B cell (primary cell): ENCODE measurements at regions not wholly inside any gene's neighbourhood (a gene's known extent, or its start where the extent isn't known, plus 50 kb on each side); places are given as distances from the start of the nearest gene placed in this dataset.

ENCODE experiments used
- ATAC-seq: fragments of 200-7000 bp; cut with Tn5 transposase; one replicate; pipeline ENCODE4 v1.10.0; 2021; ENCODE audit warnings: low read depth, mild to moderate bottlenecking, moderate number of reproducible peaks, moderate library complexity
- CTCF ChIA-PET: fragments of 350-600 bp; sonication (Branson Sonifier 250); formaldehyde crosslinking; loops from one replicate; lab custom pipeline; 2021; ENCODE audit warnings: antibody characterized with exemption, inconsistent platforms; lab: Charles Lee
- POLR2A ChIA-PET: fragments of 350-600 bp; sonication (Branson Sonifier 250); formaldehyde crosslinking; loops from one replicate; lab custom pipeline; 2021; ENCODE audit warnings: antibody characterized with exemption; lab: Charles Lee
- DNase-seq: peaks from one replicate; pipeline ENCODE4 v3.0.0; 2013
- H2AFZ ChIP-seq: 2 replicates; pipeline ENCODE4 v1.6.1; 2012; ENCODE audit warnings: mild to moderate bottlenecking, low read depth, low read length; ENCODE audit not compliant: insufficient read depth, poor library complexity, severe bottlenecking
- H3K27ac ChIP-seq, 2 donors: 1 replicate in 1 of 2; 2 replicates in 1 of 2; pipeline ENCODE4 v1.5.1; 2012 to 2013; ENCODE audit warnings: low read length in 2 of 2, mild to moderate bottlenecking in 2 of 2, moderate library complexity in 1 of 2
- H3K27me3 ChIP-seq, 4 experiments: fragments of 200-600 bp in 1 of 4; sonication (generic) in 1 of 4; replicated peaks in 1 of 4; 1 replicate in 2 of 4; 2 replicates in 2 of 4; pipeline versions ENCODE4 v1.6.1 to v1.7.0; 2013 to 2016; ENCODE audit warnings: low read length in 3 of 4, mild to moderate bottlenecking in 2 of 4, mixed read lengths in 1 of 4, moderate library complexity in 1 of 4; ENCODE audit not compliant: insufficient read depth in 4 of 4, control insufficient read depth in 3 of 4; ENCODE audit errors: control extremely low read depth in 1 of 4
- H3K36me3 ChIP-seq, 2 experiments: replicated peaks in 1 of 2; 1 replicate in 1 of 2; 2 replicates in 1 of 2; pipeline versions ENCODE4 v1.6.1 to v1.7.1; 2013; ENCODE audit warnings: low read length in 1 of 2; ENCODE audit not compliant: insufficient read depth in 2 of 2, control insufficient read depth in 1 of 2; ENCODE audit errors: control extremely low read depth in 1 of 2, extremely low read depth in 1 of 2
- H3K4me1 ChIP-seq, 2 donors: fragments of 200-600 bp in 1 of 2; sonication (generic) in 1 of 2; 1 replicate in 1 of 2; 2 replicates in 1 of 2; pipeline versions ENCODE4 v1.5.1 to v1.6.1; 2013 to 2017; ENCODE audit warnings: low read length in 2 of 2; ENCODE audit not compliant: control insufficient read depth in 2 of 2, insufficient read depth in 2 of 2
- H3K4me2 ChIP-seq: replicated peaks from 2 replicates; pipeline ENCODE3; 2012; ENCODE audit warnings: mild to moderate bottlenecking, low read depth, low read length; ENCODE audit not compliant: poor library complexity, severe bottlenecking
- H3K4me3 ChIP-seq, 5 experiments: fragments of 200-600 bp in 1 of 5; sonication (generic) in 1 of 5; 1 replicate in 3 of 5; 2 replicates in 2 of 5; pipeline versions ENCODE4 v1.5.1 to v1.7.0; 2011 to 2016; ENCODE audit warnings: low read length in 4 of 5, mild to moderate bottlenecking in 4 of 5, low read depth in 2 of 5, control low read depth in 1 of 5, moderate library complexity in 1 of 5; ENCODE audit not compliant: insufficient read depth in 1 of 5; ENCODE audit errors: control extremely low read depth in 1 of 5, extremely low read depth in 1 of 5
- H3K79me2 ChIP-seq: fragments of 200-600 bp; sonication (generic); one replicate; pipeline ENCODE4 v1.6.0; 2016; ENCODE audit warnings: low read length; ENCODE audit not compliant: control insufficient read depth, insufficient read depth
- H3K9ac ChIP-seq: fragments of 200-600 bp; sonication (generic); 2 replicates; pipeline ENCODE4 v1.6.1; 2017; ENCODE audit warnings: mild to moderate bottlenecking, low read length, moderate library complexity
- H3K9me3 ChIP-seq, 3 donors: one replicate each; pipeline versions ENCODE4 v1.6.1 to v1.7.1; 2013; ENCODE audit warnings: low read length in 2 of 3; ENCODE audit not compliant: control insufficient read depth in 2 of 3, insufficient read depth in 1 of 3; ENCODE audit errors: control extremely low read depth in 1 of 3
- H4K20me1 ChIP-seq: 2 replicates; pipeline ENCODE4 v1.6.0; 2012; ENCODE audit warnings: mild to moderate bottlenecking, low read length; ENCODE audit not compliant: insufficient read depth, control insufficient read depth, poor library complexity, severe bottlenecking
- H3K27ac Mint-ChIP-seq: one replicate; pipeline ENCODE4 v1.8.0; 2021; ENCODE audit warnings: mixed read lengths
- H3K27me3 Mint-ChIP-seq: one replicate; pipeline ENCODE4 v1.8.0; 2021; ENCODE audit warnings: mixed read lengths
- H3K4me1 Mint-ChIP-seq: one replicate; pipeline ENCODE4 v1.8.0; 2021; ENCODE audit warnings: mixed read lengths
- H3K4me3 Mint-ChIP-seq: one replicate; pipeline ENCODE4 v1.8.0; 2021; ENCODE audit warnings: mixed read lengths
- H3K9me3 Mint-ChIP-seq: one replicate; pipeline ENCODE4 v1.8.0; 2022; ENCODE audit warnings: mixed read lengths; ENCODE audit not compliant: insufficient read depth
- EZH2 ChIP-seq: IDR thresholded peaks from 2 replicates; pipeline ENCODE4 v1.6.1; 2012; ENCODE audit warnings: borderline replicate concordance, low read depth, mild to moderate bottlenecking, moderate library complexity, low read length; ENCODE audit not compliant: insufficient read depth, poor library complexity, severe bottlenecking
- WGBS: methylation state at CpG from one replicate; pipeline ENCODE4 v1.1.5; 2013; ENCODE audit warnings: missing lambda C conversion rate; ENCODE audit not compliant: insufficient coverage; 5-methylcytosine and 5-hydroxymethylcytosine counted together
- intact Hi-C: fragments of 100-400 bp; cut with micrococcal nuclease; formaldehyde crosslinking; loops from one replicate; pipeline ENCODE4 v1.10.0; 2022
- TF ChIP-seq, protein P1 (sequence below): fragments of 200-600 bp; IDR thresholded peaks from one replicate; pipeline ENCODE4 v1.8.0; 2022; ENCODE audit warnings: antibody characterized with exemption, mild to moderate bottlenecking

DNA sequence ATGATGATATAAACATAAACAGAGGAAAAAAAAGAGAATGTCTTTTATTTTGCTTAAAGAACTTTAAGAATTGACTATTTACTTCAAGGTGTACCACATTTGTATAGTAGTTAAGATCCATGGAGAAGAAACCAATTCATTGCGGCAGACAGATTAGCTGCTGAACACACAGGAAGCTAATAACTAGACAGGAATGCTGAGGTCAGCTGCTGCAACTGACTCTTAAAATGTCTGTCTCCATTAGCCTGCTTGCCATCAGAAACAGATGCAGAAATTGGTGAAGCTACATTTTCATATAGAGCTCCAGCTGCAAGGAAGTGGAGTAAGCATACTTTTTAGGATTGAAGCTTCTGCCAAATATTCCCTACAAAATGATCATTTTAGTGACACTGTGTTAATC, 939.5 kb downstream of the EPHA7 start:
- Mint-ChIP-seq H3K4me1 (no peaks in the 10 kb centered on the region), H3K27me3 (no peaks in the 10 kb centered on the region), H3K9me3 (peaks cover 4% of the 10 kb centered on the region), H3K27ac (no peak overlapping the region), H3K4me3 (no peak overlapping the region)
- Histone ChIP-seq H3K27me3 (no peaks in the 10 kb centered on the region), H2AFZ (no peak overlapping the region), H3K27ac (no peak overlapping the region), H4K20me1 (no peaks in the 10 kb centered on the region), H3K36me3 (no peaks in the 10 kb centered on the region), H3K9ac (no peak overlapping the region), H3K79me2 (no peaks in the 10 kb centered on the region), H3K9me3 (no peaks in the 10 kb centered on the region), H3K4me2 (no peak overlapping the region), H3K4me3 (no peak overlapping the region), H3K4me1 (no peaks in the 10 kb centered on the region)
- ATAC-seq: no peak
- intact Hi-C loops: no loop called here
- WGBS: no CpG with 5 or more reads among the region's 1 CpG
- TF ChIP-seq, protein P1, sequence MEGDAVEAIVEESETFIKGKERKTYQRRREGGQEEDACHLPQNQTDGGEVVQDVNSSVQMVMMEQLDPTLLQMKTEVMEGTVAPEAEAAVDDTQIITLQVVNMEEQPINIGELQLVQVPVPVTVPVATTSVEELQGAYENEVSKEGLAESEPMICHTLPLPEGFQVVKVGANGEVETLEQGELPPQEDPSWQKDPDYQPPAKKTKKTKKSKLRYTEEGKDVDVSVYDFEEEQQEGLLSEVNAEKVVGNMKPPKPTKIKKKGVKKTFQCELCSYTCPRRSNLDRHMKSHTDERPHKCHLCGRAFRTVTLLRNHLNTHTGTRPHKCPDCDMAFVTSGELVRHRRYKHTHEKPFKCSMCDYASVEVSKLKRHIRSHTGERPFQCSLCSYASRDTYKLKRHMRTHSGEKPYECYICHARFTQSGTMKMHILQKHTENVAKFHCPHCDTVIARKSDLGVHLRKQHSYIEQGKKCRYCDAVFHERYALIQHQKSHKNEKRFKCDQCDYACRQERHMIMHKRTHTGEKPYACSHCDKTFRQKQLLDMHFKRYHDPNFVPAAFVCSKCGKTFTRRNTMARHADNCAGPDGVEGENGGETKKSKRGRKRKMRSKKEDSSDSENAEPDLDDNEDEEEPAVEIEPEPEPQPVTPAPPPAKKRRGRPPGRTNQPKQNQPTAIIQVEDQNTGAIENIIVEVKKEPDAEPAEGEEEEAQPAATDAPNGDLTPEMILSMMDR: no peak
- TF ChIP-seq EZH2: no peak
- ChIA-PET CTCF (no interaction called here), POLR2A (no interaction called here)
- DNase-seq: no peak

DNA sequence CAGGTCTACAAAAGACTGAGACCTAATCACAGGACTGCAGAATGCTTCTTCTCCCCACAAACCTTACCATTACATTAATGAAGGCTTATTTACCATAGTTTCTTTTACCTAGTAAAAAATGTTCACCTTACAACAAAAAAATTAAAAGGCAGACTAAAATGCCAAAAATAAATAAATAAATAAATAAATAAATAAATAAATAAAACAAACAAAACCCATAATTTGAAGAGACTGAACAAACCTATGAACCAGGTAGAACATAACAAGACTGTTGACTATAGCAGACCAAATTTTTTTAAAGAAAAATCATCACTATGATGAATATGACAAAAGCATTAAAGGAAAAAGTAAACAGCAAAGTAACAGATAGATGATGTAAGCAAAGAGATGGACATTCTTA, 946.3 kb downstream of the EPHA7 start:
- H3K4me1 Mint-ChIP-seq: no peaks in the 10 kb centered on the region
- Histone ChIP-seq H3K4me3 (no peak overlapping the region), H3K27me3 (no peaks in the 10 kb centered on the region), H3K4me1 (no peaks in the 10 kb centered on the region), H3K36me3 (no peaks in the 10 kb centered on the region), H2AFZ (no peak overlapping the region), H3K9ac (no peak overlapping the region), H4K20me1 (no peaks in the 10 kb centered on the region), H3K27ac (no peak overlapping the region), H3K4me2 (no peak overlapping the region), H3K79me2 (no peaks in the 10 kb centered on the region), H3K9me3 (no peaks in the 10 kb centered on the region)
- no peak overlapping the region for H3K27ac Mint-ChIP-seq
- TF ChIP-seq EZH2: no peak
- TF ChIP-seq, protein P1: no peak
- intact Hi-C loops: no loop called here
- DNase-seq (no peak), ATAC-seq (no peak)
- ChIA-PET POLR2A (no interaction called here), CTCF (no interaction called here)
- no peaks in the 10 kb centered on the region for H3K27me3 Mint-ChIP-seq
- no peaks in the 10 kb centered on the region for H3K9me3 Mint-ChIP-seq
- H3K4me3 Mint-ChIP-seq: no peak overlapping the region
